ENCODE measurements at regions not wholly inside any gene's neighbourhood (a gene's known extent, or its start where the extent isn't known, plus 50 kb on each side); places are given as distances from the start of the nearest gene placed in this dataset.

DNA sequence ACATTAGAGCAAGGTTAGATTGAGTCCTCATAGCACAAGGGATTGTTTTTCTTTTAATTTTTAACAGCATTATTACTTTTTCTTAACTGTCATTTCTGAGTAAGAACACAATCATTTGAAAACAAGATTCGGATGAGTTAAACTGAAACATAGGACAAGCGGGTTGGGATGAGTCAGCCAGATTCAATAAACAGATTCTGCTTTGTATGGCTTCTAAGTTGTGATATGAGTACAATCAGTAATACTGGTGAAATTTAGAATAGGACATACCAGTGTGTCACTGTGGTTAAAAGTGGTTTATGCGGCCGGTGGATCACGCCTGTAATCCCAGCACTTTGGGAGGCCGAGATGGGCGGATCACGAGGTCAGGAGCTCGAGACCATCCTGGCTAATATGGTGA, 364.3 kb upstream of the CDH10 start:
- TF ChIP-seq, protein P1, sequence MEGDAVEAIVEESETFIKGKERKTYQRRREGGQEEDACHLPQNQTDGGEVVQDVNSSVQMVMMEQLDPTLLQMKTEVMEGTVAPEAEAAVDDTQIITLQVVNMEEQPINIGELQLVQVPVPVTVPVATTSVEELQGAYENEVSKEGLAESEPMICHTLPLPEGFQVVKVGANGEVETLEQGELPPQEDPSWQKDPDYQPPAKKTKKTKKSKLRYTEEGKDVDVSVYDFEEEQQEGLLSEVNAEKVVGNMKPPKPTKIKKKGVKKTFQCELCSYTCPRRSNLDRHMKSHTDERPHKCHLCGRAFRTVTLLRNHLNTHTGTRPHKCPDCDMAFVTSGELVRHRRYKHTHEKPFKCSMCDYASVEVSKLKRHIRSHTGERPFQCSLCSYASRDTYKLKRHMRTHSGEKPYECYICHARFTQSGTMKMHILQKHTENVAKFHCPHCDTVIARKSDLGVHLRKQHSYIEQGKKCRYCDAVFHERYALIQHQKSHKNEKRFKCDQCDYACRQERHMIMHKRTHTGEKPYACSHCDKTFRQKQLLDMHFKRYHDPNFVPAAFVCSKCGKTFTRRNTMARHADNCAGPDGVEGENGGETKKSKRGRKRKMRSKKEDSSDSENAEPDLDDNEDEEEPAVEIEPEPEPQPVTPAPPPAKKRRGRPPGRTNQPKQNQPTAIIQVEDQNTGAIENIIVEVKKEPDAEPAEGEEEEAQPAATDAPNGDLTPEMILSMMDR (conservative IDR thresholded peaks at IDR 0.05; ENCODE audit: low read depth, low read length), result no peak
- no peak for TF ChIP-seq EZH2 (IDR thresholded peaks at IDR 0.05; ENCODE audit: borderline replicate concordance, low read depth, low read length, poor library complexity, severe bottlenecking)

Data from A673 (cell line).